Esophagus mucosa (tissue), 1 donor: ENCODE measurements at regions not wholly inside any gene's neighbourhood (a gene's known extent, or its start where the extent isn't known, plus 50 kb on each side); places are given as distances from the start of the nearest gene placed in this dataset.

Experiments
- ATAC-seq: fragments of 200-7000 bp; cut with Tn5 transposase; one replicate; pipeline ENCODE4 v1.9.1; 2020
- donor health status: DM: yes; HTN: yes; CAD: no.

DNA sequence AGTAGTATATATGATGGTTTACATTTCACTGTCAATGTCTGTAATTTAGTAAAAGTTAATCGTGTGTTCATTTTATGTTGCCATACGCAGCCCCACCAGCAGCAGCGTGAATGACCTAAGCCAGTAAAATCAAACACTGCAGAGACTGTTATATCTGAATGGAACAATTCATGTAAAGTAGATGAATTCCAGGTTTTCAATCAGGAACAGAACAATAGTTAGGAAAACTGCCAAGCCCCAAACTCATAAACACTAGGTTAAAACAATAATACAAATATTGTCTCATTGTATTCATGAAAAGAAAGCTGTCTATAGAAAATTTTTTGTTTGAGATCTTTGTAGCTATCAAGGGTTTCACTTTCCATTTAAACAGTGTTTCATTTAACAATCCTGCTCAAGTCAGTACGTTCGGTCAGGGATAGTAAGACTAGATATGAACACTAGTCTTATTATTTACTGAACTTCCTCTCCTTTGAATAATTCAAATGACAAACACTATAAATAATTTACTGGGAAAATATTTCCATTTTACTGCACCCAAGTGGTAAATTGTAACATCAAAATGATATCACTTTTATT lies 256.8 kb upstream of the FLRT2 start:
- ATAC-seq: no peak

GRCh38 chr14:85273952-85274351 lies 256.0 kb upstream of the FLRT2 start:
- no peak for ATAC-seq

DNA sequence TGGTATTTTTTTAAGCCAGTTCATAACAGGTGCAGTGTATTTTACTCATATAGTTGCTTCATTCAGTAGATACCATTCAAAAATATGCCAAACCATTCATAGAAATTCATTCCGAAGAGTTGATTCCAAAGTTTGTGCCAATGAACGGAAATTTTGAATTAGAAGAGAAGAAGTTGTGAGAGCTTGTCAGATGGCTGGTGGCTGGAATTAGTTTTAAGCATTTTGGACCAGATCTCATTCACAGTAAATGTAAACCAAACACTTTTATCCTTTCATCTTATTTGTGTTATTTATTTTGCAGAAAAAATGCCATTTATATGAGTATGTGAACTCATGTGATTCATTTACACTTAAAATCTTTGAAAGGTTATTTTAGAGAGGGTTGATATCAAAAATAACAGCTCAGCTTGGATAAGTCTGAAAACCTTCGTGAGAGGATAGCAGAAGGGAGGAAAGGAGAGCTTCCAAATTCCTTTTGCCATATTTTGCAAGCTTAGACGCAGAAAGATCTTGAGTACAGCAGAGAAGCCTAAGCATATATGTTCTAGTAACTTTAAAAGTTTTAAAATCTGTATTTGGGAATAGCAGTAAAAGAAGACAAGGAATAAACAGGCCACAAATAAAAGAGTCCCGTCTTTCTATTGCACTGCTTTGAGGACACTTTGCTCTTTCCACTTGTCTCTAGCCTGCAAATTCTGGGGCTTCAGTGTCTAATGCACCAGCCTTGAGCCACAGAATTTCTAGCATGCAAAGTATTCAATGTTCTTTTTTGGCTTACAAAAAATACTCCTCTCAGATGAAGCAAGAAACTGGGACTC lies 253.6 kb upstream of the FLRT2 start:
- no peak for ATAC-seq

DNA sequence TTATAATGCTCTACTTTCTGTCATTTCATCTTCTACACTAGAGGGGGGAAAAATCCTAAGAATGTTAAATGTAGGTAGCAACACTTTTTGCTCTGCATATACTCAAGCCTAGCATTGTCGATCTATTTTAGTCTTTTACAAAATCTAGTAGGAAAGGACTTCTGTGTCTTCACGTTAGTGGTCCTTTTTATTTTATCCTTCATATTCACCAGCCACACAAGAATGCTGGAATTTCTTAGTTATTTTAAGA lies 253.0 kb upstream of the FLRT2 start:
- ATAC-seq: no peak

GRCh38 chr14:85279407-85279806 lies 250.5 kb upstream of the FLRT2 start:
- no peak for ATAC-seq

DNA sequence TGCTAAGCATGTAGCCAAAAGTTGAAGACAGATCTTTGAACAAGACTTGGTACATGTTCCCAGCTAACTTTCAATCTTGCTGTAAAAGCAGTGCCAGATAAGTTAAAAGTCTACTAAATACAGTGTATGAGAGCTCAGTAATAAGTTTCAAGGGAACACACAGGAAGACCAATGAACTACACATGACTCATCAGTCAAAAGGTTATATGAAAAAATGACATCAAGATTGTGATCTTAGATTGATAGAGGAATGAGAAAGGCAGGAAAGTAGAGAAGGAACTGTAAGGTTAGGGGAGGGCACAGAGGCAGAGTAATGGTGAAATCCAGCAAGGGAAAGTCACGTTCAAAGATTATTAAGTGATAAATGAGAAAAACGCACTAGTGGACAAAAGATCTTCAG lies 249.9 kb upstream of the FLRT2 start:
- ATAC-seq: no peak

GRCh38 chr14:85281921-85282320 lies 248.0 kb upstream of the FLRT2 start:
- no peak for ATAC-seq

GRCh38 chr14:85288041-85288440 lies 241.9 kb upstream of the FLRT2 start:
- no peak for ATAC-seq

GRCh38 chr14:85291731-85292130 lies 238.2 kb upstream of the FLRT2 start:
- no peak for ATAC-seq

DNA sequence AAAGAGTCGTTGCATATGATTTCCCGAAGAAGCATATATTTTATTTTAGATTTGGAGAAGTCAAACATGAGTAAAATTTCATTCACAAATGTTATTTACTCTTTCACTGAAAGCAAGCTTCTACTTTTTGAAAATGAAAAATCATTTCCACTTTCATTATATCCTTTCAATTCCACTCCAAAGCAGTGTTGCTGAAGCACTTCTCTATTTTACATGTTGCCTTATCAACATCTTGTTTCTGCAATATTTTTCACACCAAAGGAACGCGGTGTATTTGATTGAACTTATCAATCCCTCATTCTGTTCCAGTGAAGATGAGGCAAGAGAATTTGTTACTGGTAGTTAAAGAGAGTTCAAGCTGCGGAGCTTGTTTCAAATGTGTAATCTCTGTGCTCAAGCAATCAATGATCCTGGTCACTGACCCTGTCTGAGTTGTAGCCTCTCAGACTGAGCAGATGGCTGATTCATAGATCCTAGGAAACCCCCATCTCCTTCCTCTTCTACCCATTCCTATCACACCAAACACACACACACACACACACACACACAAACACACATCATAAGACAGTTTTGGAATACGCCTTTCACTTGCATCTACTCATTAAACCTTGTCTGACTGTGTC lies 236.2 kb upstream of the FLRT2 start:
- no peak for ATAC-seq

GRCh38 chr14:85295318-85295717 lies 234.6 kb upstream of the FLRT2 start:
- ATAC-seq: no peak

GRCh38 chr14:85296456-85297210 lies 233.3 kb upstream of the FLRT2 start:
- ATAC-seq: peak; percentile 37

- ATAC-seq: no peak
Observed at GRCh38 chr14:85300107-85300506, 229.8 kb upstream of the FLRT2 start.

DNA sequence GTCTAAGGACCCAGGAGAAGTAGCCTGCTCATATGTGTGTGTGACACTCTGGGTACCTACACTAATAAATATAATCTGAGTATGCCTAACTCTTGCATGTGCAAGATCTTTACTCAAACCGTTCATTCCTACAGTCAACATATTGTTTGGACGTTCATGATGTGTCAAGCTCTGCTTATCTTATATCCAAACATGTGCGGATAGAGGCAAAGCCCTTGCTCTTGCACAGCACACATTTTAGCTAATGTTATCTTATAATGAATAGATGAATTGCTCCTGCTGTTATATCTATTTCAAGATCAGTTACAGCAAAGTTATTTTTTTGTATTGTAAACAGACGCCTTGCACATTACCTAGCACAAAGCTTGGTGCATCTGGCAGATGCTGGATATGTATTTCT lies 228.4 kb upstream of the FLRT2 start:
- ATAC-seq: no peak

GRCh38 chr14:85306024-85306423 lies 223.9 kb upstream of the FLRT2 start:
- ATAC-seq: no peak

DNA sequence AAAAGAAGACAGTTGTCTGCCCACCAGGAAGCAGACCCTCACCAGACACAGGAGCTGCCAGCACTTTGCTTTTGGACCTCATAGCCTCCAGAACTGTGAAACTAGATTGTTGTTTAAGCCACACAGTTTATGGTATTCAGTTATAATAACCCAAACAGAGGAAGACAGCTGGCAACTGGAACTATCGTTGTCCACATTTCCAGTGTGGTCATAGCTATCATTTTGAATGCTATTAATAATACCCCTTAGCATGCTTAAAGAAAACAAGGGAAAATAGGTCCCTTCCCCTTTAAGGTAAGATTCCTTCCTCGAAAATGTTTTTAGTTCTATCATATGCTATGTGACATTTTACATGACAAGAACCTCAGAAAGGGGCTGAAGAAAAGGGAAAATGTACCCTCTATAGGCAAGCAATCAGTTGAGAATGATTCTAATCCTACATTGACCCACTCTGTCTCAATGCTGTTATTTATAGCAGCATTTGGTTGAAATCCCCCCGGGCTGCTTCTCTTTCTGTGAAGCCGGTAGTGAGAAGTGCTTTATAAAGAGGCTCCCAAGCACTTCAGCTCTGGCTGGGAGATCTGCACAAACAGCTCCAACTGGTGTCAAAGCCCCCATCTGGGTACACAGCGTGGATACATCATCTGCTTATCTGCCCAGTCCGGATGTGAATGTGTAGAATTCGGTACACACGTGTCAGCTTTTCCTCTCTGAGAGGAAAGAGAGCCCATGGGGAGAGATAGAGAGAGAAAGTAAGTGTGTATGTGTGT lies 221.2 kb upstream of the FLRT2 start:
- ATAC-seq: no peak

DNA sequence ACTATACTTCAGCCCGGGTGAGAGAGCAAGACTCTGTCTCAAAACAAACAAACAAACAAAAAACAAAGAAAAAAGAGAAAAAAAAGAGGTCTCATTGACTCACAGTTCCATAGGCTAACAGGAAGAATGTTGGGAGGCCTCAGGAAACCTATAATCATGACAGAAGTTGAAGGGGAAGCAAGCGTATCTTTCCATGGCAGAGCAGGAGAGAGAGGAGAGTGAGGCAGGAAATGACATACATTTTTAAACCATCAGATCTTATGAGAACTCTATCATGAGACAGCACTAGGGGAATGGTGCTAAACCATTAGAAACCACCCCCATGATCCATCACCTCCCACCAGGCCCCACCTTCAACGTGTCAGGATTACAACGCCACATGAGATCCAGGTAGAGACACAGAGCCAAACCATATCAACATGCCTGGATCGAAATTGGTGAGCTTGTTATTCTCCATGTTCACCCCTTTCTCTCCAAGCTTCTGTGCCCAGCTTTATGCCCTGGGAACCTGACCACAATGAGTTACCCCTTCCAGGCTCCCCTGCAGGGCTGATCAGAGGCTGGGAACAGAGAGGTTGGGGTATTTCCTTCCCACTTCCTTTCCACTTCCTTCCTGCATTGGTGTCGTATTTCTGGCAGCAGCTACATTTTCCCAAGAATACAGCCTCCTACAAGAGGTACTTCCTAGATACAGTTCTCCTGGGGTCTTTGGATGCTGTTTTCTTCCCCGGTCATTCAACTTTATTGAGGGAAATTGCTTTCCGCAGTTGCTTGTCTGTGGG lies 219.3 kb upstream of the FLRT2 start:
- ATAC-seq: no peak

GRCh38 chr14:85313560-85314207 lies 216.3 kb upstream of the FLRT2 start:
- ATAC-seq: no peak

- no peak for ATAC-seq
Observed at GRCh38 chr14:85315290-85315689, 214.7 kb upstream of the FLRT2 start.

DNA sequence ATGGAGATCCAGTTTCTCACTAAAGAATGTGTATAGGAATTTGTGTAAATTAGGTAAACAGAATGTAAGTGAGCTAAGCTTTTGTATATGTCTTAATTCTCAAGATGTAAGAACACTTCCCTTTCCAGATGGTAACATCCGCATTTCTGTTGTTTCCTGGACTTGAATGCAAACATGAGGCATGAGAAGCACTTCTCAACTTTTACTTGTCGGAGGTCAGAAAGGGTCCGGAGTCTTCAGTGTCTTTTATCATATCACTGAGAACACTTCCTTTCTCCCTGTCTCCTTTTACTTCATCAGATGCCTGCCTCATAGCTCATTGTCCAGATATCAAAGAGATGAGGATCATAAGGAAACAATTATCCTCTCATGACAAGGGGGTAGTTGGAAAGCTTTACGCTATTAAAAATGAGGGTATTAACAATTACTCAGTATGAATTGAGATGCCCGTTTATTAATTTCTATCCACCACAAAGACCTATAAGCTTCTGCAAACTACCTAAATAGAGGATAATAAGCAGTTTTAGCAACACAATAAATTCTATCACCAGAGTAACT lies 214.1 kb upstream of the FLRT2 start:
- ATAC-seq: no peak
